OCI-LY7 (cell line): ENCODE measurements at regions not wholly inside any gene's neighbourhood (a gene's known extent, or its start where the extent isn't known, plus 50 kb on each side); places are given as distances from the start of the nearest gene placed in this dataset.

Experiments used
- EZH2phosphoT487 ChIP-seq: fragments of 200-600 bp; sonication (generic); IDR thresholded peaks from 2 replicates; pipeline ENCODE4 v1.6.1; 2018; ENCODE audit warnings: low read depth, borderline replicate concordance, mild to moderate bottlenecking, mixed run types, antibody characterized with exemption, low read length, moderate library complexity, mixed read lengths
- TF ChIP-seq, protein P1 (sequence below): fragments of 200-600 bp; sonication (generic); conservative IDR thresholded peaks from 2 replicates; pipeline ENCODE4 v1.5.1; 2014; ENCODE audit warnings: mild to moderate bottlenecking, antibody characterized with exemption, low read length, moderate library complexity, mixed read lengths

DNA sequence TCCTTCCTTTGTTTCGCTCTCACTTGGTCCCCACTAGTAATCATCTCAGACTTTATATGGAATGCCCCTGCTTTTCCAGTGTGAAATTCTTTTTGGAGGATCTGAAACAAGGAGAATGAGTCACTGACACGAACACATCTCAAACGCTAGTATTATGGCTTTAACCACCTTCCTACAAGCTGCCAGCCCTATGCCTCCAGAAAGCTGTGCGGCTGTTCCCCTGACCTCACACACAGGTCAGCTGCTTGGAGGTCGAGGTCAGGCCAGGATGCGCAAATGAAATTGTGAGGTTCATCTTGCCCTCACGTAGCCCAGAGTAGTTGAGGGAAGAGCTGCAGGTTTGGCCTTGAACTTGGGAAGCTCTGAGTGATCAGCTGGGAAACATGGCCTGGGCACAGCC, 449.8 kb downstream of the FGF9 start:
- TF ChIP-seq, protein P1, sequence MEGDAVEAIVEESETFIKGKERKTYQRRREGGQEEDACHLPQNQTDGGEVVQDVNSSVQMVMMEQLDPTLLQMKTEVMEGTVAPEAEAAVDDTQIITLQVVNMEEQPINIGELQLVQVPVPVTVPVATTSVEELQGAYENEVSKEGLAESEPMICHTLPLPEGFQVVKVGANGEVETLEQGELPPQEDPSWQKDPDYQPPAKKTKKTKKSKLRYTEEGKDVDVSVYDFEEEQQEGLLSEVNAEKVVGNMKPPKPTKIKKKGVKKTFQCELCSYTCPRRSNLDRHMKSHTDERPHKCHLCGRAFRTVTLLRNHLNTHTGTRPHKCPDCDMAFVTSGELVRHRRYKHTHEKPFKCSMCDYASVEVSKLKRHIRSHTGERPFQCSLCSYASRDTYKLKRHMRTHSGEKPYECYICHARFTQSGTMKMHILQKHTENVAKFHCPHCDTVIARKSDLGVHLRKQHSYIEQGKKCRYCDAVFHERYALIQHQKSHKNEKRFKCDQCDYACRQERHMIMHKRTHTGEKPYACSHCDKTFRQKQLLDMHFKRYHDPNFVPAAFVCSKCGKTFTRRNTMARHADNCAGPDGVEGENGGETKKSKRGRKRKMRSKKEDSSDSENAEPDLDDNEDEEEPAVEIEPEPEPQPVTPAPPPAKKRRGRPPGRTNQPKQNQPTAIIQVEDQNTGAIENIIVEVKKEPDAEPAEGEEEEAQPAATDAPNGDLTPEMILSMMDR: no peak
- TF ChIP-seq EZH2phosphoT487: no peak
